ENCODE measurements at regions not wholly inside any gene's neighbourhood (a gene's known extent, or its start where the extent isn't known, plus 50 kb on each side); places are given as distances from the start of the nearest gene placed in this dataset.

GRCh38 chr13:103794526-103794925 is 728.3 kb upstream of the SLC10A2 start:
- DNase-seq (no peak), ATAC-seq (no peak)
- Mint-ChIP-seq H3K27ac (no peak overlapping the region), H3K4me1 (ENCODE audit: low read depth) (no peaks in the 10 kb centered on the region), H3K36me3 (ENCODE audit: low read depth) (no peaks in the 10 kb centered on the region), H3K27me3 (ENCODE audit: low read depth) (no peaks in the 10 kb centered on the region), H3K4me3 (no peak overlapping the region), H3K9me3 (ENCODE audit: insufficient read depth) (no peaks in the 10 kb centered on the region)
- ChIA-PET CTCF (no interaction called here), POLR2A (no interaction called here)

DNA sequence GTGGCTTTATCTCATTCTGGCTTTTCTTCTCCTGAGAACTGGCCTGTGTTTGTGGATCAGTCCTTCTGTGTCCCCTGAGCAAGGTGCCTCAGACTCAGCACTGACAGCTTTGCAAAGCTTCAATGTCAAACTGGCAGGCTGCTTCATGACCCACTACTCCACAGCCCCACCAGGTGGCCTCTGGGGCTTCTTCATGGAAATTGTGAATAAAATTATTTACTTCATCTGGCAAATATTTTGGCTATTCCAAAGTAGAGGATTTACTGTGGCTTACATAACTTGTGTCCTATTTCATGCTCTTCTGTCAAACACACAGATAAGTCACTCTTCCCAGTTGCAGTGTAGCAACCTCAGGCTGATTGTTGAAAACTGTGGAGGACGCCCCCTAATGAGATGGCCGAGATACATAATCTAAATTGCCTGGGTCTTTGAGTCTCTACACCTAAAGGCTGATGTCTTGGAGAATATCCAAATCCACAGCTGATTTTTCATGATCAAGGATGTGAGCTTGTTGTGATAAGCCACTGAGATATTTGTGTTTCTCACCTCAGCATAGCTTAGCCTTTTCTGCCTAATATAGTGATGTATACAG is 721.9 kb upstream of the SLC10A2 start:
- CTCF ChIA-PET, result no interaction called here
- POLR2A ChIA-PET, result no interaction called here
- no peak overlapping the region for H3K4me3 Mint-ChIP-seq
- H3K36me3 Mint-ChIP-seq (ENCODE audit: low read depth), result no peaks in the 10 kb centered on the region
- ATAC-seq, result no peak
- no peaks in the 10 kb centered on the region for H3K4me1 Mint-ChIP-seq (ENCODE audit: low read depth)
- no peak for DNase-seq
- peaks cover 5% of the 10 kb centered on the region for H3K9me3 Mint-ChIP-seq (ENCODE audit: insufficient read depth)
- H3K27ac Mint-ChIP-seq, result no peak overlapping the region
- H3K27me3 Mint-ChIP-seq (ENCODE audit: low read depth), result no peaks in the 10 kb centered on the region

DNA sequence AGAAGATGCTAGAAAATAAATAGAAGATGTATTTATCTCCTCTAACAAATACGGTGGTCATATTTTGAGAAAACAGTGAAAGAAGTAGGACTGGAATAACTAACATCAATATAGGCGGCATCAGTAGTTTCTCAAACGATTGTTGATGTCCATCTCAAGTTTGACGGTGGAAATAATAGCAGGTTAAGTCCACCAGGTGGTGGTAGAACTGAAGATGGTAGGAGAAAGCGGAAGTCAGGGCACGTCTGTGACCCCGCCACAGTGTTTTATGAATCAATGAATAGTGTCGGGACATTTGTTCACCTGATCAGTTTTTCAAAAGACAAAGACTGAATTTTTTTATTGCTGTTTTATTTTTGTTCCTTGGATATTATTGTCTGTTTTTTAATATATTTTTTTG is 706.4 kb upstream of the SLC10A2 start:
- Mint-ChIP-seq H3K9me3 (ENCODE audit: insufficient read depth) (no peaks in the 10 kb centered on the region), H3K27ac (no peak overlapping the region), H3K27me3 (ENCODE audit: low read depth) (no peaks in the 10 kb centered on the region), H3K36me3 (ENCODE audit: low read depth) (no peaks in the 10 kb centered on the region), H3K4me1 (ENCODE audit: low read depth) (no peaks in the 10 kb centered on the region), H3K4me3 (no peak overlapping the region)
- no peak for ATAC-seq
- no peak for DNase-seq
- CTCF ChIA-PET, result interaction anchor here (0.7 kb wide), 1 partner anchor 71 kb away, joined by 3 read pairs; no protein-coding TSS in a partner anchor
- POLR2A ChIA-PET, result no interaction called here

DNA sequence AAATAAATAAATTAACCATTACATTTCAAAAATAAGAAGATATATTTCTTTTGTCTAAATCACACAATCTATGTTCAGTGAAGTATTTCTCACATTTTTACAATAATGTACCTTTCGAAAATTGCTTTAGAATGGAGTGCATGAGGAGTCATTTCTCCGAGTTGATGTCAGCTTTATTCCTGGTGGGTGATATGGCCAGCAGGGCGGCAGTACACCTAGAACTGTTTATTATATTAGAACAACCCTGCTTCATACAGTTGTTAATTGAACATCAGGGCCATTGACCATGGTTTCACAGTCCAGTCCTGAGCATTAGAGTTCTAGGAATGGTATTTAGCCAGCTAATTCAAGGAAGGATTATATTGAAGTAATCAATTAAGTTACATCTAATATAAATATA is 696.3 kb upstream of the SLC10A2 start:
- Mint-ChIP-seq H3K36me3 (ENCODE audit: low read depth) (no peaks in the 10 kb centered on the region), H3K27ac (no peak overlapping the region), H3K4me1 (ENCODE audit: low read depth) (no peaks in the 10 kb centered on the region), H3K27me3 (ENCODE audit: low read depth) (no peaks in the 10 kb centered on the region), H3K4me3 (no peak overlapping the region), H3K9me3 (ENCODE audit: insufficient read depth) (peaks cover 3% of the 10 kb centered on the region)
- DNase-seq (no peak), ATAC-seq (no peak)
- ChIA-PET POLR2A (no interaction called here), CTCF (no interaction called here)

DNA sequence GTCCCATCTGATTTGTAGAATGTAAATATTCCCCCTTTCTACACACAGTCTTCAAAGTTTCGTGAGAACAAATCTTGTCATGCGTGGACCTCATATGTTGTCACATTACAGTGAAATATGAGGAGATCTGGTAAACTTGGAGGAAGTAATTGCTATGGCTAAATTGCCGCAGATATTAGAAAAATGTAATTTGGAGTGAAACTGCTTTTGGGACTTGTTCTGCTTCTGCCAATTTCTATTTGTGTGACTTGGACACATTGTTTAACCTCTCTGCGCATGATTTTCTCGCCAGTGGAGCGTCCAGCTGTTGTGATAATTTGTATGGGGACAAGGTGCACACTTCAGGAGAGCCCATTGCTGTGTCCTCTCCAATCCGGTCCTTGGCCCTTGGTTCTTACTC is 693.1 kb upstream of the SLC10A2 start:
- H3K27ac Mint-ChIP-seq, result no peak overlapping the region
- no peak overlapping the region for H3K4me3 Mint-ChIP-seq
- no peak for DNase-seq
- no peaks in the 10 kb centered on the region for H3K4me1 Mint-ChIP-seq (ENCODE audit: low read depth)
- ChIA-PET POLR2A (no interaction called here), CTCF (no interaction called here)
- peaks cover 3% of the 10 kb centered on the region for H3K9me3 Mint-ChIP-seq (ENCODE audit: insufficient read depth)
- no peak for ATAC-seq
- H3K36me3 Mint-ChIP-seq (ENCODE audit: low read depth), result no peaks in the 10 kb centered on the region
- no peaks in the 10 kb centered on the region for H3K27me3 Mint-ChIP-seq (ENCODE audit: low read depth)

GRCh38 chr13:103758222-103758621 is 692.0 kb upstream of the SLC10A2 start:
- H3K27me3 Mint-ChIP-seq (ENCODE audit: low read depth), result no peaks in the 10 kb centered on the region
- ChIA-PET POLR2A (no interaction called here), CTCF (no interaction called here)
- no peaks in the 10 kb centered on the region for H3K4me1 Mint-ChIP-seq (ENCODE audit: low read depth)
- no peaks in the 10 kb centered on the region for H3K36me3 Mint-ChIP-seq (ENCODE audit: low read depth)
- no peak overlapping the region for H3K4me3 Mint-ChIP-seq
- H3K27ac Mint-ChIP-seq, result no peak overlapping the region
- ATAC-seq, result no peak
- no peak for DNase-seq
- peaks cover 3% of the 10 kb centered on the region for H3K9me3 Mint-ChIP-seq (ENCODE audit: insufficient read depth)

DNA sequence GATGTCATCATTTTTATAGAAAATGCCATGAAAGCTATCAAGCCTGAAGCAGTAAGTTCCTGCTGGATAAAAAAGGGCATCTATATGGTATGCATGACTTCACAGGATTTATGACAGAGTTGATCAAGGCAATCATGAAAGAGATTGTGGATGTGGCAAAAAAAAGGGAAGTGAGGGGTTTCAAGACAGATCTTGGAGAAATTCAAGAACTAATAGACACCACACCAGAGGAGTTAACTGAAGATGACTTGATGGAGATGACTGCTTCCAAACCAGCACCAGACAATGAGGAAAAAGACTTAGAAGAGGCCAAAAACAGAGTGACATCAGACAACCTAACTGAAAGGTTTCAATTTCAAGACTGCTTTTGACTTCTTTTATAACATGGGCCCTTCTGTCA is 691.1 kb upstream of the SLC10A2 start:
- DNase-seq, result no peak
- Mint-ChIP-seq H3K4me3 (no peak overlapping the region), H3K27me3 (ENCODE audit: low read depth) (no peaks in the 10 kb centered on the region), H3K4me1 (ENCODE audit: low read depth) (no peaks in the 10 kb centered on the region), H3K9me3 (ENCODE audit: insufficient read depth) (peaks cover 3% of the 10 kb centered on the region), H3K36me3 (ENCODE audit: low read depth) (no peaks in the 10 kb centered on the region), H3K27ac (no peak overlapping the region)
- ChIA-PET CTCF (no interaction called here), POLR2A (no interaction called here)
- no peak for ATAC-seq

DNA sequence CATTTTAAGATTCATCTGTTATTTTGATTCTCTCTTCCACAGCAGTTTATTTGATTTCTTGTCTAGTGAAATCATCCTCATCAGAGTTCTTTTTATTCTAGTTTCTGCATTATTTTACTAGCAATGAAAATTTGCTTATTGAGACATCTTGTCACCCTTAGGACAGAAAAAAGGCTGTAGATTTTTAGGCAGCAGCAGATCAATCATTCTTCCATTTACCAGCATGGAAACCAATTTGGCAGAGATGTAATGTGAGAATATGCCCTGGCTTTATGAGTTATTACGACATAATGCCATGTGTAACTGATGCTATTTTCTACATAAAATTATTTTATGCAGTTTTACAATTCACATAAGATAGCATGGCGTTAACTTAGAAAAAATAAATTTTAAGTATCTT is 688.6 kb upstream of the SLC10A2 start:
- peaks cover 3% of the 10 kb centered on the region for H3K9me3 Mint-ChIP-seq (ENCODE audit: insufficient read depth)
- ChIA-PET POLR2A (no interaction called here), CTCF (no interaction called here)
- no peaks in the 10 kb centered on the region for H3K36me3 Mint-ChIP-seq (ENCODE audit: low read depth)
- DNase-seq, result no peak
- H3K27me3 Mint-ChIP-seq (ENCODE audit: low read depth), result no peaks in the 10 kb centered on the region
- H3K27ac Mint-ChIP-seq, result no peak overlapping the region
- ATAC-seq, result no peak
- no peaks in the 10 kb centered on the region for H3K4me1 Mint-ChIP-seq (ENCODE audit: low read depth)
- no peak overlapping the region for H3K4me3 Mint-ChIP-seq

- DNase-seq, result no peak
- no peaks in the 10 kb centered on the region for H3K36me3 Mint-ChIP-seq (ENCODE audit: low read depth)
- POLR2A ChIA-PET, result no interaction called here
- ATAC-seq, result no peak
- no peak overlapping the region for H3K27ac Mint-ChIP-seq
- H3K4me1 Mint-ChIP-seq (ENCODE audit: low read depth), result no peaks in the 10 kb centered on the region
- H3K9me3 Mint-ChIP-seq (ENCODE audit: insufficient read depth), result no peaks in the 10 kb centered on the region
- H3K27me3 Mint-ChIP-seq (ENCODE audit: low read depth), result no peaks in the 10 kb centered on the region
- no peak overlapping the region for H3K4me3 Mint-ChIP-seq
- CTCF ChIA-PET, result no interaction called here
Observed at GRCh38 chr13:103734837-103735236, 668.6 kb upstream of the SLC10A2 start.

- Mint-ChIP-seq H3K27me3 (ENCODE audit: low read depth) (no peaks in the 10 kb centered on the region), H3K27ac (no peak overlapping the region), H3K9me3 (ENCODE audit: insufficient read depth) (no peaks in the 10 kb centered on the region), H3K4me3 (no peak overlapping the region), H3K4me1 (ENCODE audit: low read depth) (no peaks in the 10 kb centered on the region), H3K36me3 (ENCODE audit: low read depth) (no peaks in the 10 kb centered on the region)
- CTCF ChIA-PET, result no interaction called here
- POLR2A ChIA-PET, result no interaction called here
- no peak for ATAC-seq
- no peak for DNase-seq
Observed at GRCh38 chr13:103731959-103732358, 665.7 kb upstream of the SLC10A2 start.

DNA sequence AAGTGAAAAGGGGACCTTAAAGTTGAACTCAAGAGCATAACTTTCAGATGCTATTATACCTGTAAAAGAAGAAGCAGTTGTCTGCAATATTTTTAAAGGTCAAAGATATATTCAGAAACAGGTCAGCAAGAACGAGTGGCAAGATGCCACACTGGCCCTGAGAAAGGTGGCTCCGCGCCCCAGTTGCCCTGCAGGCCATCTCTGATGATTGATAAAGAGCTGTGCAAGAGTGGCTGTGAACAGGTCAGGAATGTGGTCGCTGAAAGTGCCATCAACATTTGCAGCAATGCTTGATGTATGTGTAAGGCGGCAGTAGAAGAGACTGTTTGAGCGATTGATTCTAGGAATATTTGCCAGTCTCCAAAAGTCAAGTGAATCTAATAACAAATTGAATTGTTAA is 664.2 kb upstream of the SLC10A2 start:
- no peak for DNase-seq
- no peak overlapping the region for H3K4me3 Mint-ChIP-seq
- ChIA-PET CTCF (no interaction called here), POLR2A (no interaction called here)
- no peaks in the 10 kb centered on the region for H3K36me3 Mint-ChIP-seq (ENCODE audit: low read depth)
- H3K9me3 Mint-ChIP-seq (ENCODE audit: insufficient read depth), result no peaks in the 10 kb centered on the region
- H3K27me3 Mint-ChIP-seq (ENCODE audit: low read depth), result no peaks in the 10 kb centered on the region
- no peaks in the 10 kb centered on the region for H3K4me1 Mint-ChIP-seq (ENCODE audit: low read depth)
- no peak overlapping the region for H3K27ac Mint-ChIP-seq
- ATAC-seq, result no peak

GRCh38 chr13:103726808-103727207 is 660.6 kb upstream of the SLC10A2 start:
- H3K4me3 Mint-ChIP-seq, result no peak overlapping the region
- H3K36me3 Mint-ChIP-seq (ENCODE audit: low read depth), result no peaks in the 10 kb centered on the region
- no peak overlapping the region for H3K27ac Mint-ChIP-seq
- H3K27me3 Mint-ChIP-seq (ENCODE audit: low read depth), result no peaks in the 10 kb centered on the region
- H3K9me3 Mint-ChIP-seq (ENCODE audit: insufficient read depth), result peaks cover 5% of the 10 kb centered on the region
- ChIA-PET POLR2A (no interaction called here), CTCF (no interaction called here)
- ATAC-seq (no peak), DNase-seq (no peak)
- no peaks in the 10 kb centered on the region for H3K4me1 Mint-ChIP-seq (ENCODE audit: low read depth)

GRCh38 chr13:103716718-103717117 is 650.5 kb upstream of the SLC10A2 start:
- Mint-ChIP-seq H3K4me1 (ENCODE audit: low read depth) (no peaks in the 10 kb centered on the region), H3K27ac (no peak overlapping the region), H3K9me3 (ENCODE audit: insufficient read depth) (no peaks in the 10 kb centered on the region), H3K27me3 (ENCODE audit: low read depth) (no peaks in the 10 kb centered on the region), H3K36me3 (ENCODE audit: low read depth) (no peaks in the 10 kb centered on the region), H3K4me3 (no peak overlapping the region)
- DNase-seq (no peak), ATAC-seq (no peak)
- ChIA-PET POLR2A (no interaction called here), CTCF (no interaction called here)
